BLaER1 treated with 17β-estradiol and CSF1 and Interleukin-3, amounts not matched to agents 10 nM and 100 nM (cell line): ENCODE measurements at regions not wholly inside any gene's neighbourhood (a gene's known extent, or its start where the extent isn't known, plus 50 kb on each side); places are given as distances from the start of the nearest gene placed in this dataset.
A peak's percentile ranks its signal among the peaks of the same experiment; 100 is the strongest.

ENCODE experiments used
- H3K27ac ChIP-seq, 11 experiments: shearing (Covaris generic); formaldehyde crosslinking; 2 replicates each; pipeline ENCODE4 v1.8.1; 2022
- H3K27me3 ChIP-seq, 11 experiments: shearing (Covaris generic); formaldehyde crosslinking; 2 replicates each; pipeline ENCODE4 v1.8.1; 2022
- H3K36me3 ChIP-seq, 11 experiments: shearing (Covaris generic); formaldehyde crosslinking; 2 replicates each; pipeline ENCODE4 v1.8.1; 2022
- H3K4me1 ChIP-seq, 10 experiments: shearing (Covaris generic); formaldehyde crosslinking; 2 replicates each; pipeline ENCODE4 v1.8.1; 2022
- H3K4me2 ChIP-seq, 11 experiments: shearing (Covaris generic); formaldehyde crosslinking; 2 replicates each; pipeline ENCODE4 v1.8.1; 2022
- H3K4me3 ChIP-seq, 10 experiments: shearing (Covaris generic); formaldehyde crosslinking; 2 replicates each; pipeline ENCODE4 v1.8.1; 2022
- H3K9ac ChIP-seq, 11 experiments: shearing (Covaris generic); formaldehyde crosslinking; 2 replicates each; pipeline ENCODE4 v1.8.1; 2022
- H3K9me3 ChIP-seq, 11 experiments: shearing (Covaris generic); formaldehyde crosslinking; replicated peaks in 1 of 11; 2 replicates each; pipeline ENCODE4 v1.8.1; 2022
- H4K20me1 ChIP-seq, 11 experiments: shearing (Covaris generic); formaldehyde crosslinking; 2 replicates each; pipeline ENCODE4 v1.8.1; 2022
- Cebpa-rat ChIP-seq, 11 experiments: shearing (Covaris generic); IDR thresholded peaks; 2 replicates each; pipeline ENCODE4 v1.8.1; 2022

DNA sequence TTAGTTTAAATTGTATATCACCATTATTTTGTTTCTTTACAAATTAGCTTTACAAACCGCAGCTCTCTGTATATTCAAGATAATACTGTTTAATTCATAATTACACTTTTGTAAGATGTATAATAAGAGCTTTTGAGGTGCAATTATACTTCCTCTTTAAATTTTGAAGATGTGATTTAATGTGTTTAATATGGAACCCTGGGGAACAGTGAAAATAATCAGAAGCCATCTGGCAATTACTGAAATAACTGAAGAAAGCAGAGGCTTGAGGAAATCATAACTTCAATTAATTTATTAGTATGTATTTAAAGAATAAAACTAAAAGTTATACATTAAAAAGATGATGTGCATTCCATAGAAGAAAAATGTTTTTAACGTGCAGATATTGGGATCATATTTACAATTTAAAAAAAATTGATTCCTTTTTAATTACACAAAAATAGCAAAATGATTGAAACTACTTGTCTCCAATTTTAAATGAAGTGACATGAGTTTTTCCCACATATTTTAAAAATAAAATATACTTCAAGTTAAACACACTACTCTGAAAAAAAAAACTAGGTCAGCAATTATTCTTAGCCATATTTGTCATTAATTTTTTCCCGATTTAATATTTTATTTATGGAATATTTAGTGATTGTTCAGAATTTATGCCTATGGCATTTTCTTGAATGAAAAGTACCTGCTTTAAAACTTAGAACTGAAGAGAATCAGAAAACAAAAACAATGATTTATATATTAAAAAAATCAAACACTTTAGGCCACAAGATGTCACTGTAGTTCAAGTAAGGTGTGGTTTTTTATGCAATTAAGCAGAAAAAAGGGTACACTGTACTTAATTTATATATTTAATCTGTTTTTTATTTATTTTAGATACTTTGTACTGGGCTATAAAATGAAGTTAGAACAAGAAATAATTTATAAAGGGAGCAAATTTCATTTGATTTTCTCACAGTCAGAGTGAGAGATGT lies 942.7 kb upstream of the NDST4 start:
- Histone ChIP-seq H3K27me3 (no peaks in the 10 kb centered on the region), H4K20me1 (no peaks in the 10 kb centered on the region), H3K4me1 (no peaks in the 10 kb centered on the region), H3K4me2 (no peak overlapping the region), H3K9ac (no peak overlapping the region), H3K4me3 (no peak overlapping the region), H3K9me3 (peaks cover 0 to 6% (median 0%) of the 10 kb centered on the region in 11 experiments; a peak in 1 of 22 replicates), H3K27ac (no peak overlapping the region), H3K36me3 (no peaks in the 10 kb centered on the region)
- no peak for TF ChIP-seq Cebpa-rat (IDR thresholded peaks at IDR 0.05)

DNA sequence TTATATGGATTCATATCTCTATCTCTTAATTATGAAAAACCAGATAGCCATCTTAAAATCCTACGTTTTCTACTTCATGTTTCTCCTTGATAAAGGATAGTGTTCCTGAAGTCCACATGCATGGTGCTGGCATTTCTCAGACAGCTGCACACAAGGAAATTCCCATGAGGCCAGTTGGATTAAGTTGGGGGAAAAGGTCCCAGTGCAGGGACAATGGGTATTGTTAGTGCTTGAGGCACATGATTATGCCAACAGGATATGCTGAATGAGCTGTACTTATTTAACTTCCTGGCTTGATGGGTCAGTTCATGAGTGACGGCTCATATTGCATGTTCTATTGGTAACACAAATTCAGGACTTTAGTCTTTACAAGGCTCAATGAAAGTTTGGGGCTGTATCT lies 913.9 kb upstream of the NDST4 start:
- no peak overlapping the region for H3K27ac ChIP-seq
- H3K4me1 ChIP-seq: no peaks in the 10 kb centered on the region
- no peak overlapping the region for H3K4me3 ChIP-seq
- 0 out of 22 replicates have a peak, but pooled peaks cover 0 to 6% (median 0%) of the 10 kb centered on the region in 11 experiments for H3K9me3 ChIP-seq
- no peaks in the 10 kb centered on the region for H3K36me3 ChIP-seq
- H4K20me1 ChIP-seq: no peaks in the 10 kb centered on the region
- H3K4me2 ChIP-seq: no peak overlapping the region
- H3K27me3 ChIP-seq: no peaks in the 10 kb centered on the region
- no peak overlapping the region for H3K9ac ChIP-seq
- no peak for TF ChIP-seq Cebpa-rat (IDR thresholded peaks at IDR 0.05)

DNA sequence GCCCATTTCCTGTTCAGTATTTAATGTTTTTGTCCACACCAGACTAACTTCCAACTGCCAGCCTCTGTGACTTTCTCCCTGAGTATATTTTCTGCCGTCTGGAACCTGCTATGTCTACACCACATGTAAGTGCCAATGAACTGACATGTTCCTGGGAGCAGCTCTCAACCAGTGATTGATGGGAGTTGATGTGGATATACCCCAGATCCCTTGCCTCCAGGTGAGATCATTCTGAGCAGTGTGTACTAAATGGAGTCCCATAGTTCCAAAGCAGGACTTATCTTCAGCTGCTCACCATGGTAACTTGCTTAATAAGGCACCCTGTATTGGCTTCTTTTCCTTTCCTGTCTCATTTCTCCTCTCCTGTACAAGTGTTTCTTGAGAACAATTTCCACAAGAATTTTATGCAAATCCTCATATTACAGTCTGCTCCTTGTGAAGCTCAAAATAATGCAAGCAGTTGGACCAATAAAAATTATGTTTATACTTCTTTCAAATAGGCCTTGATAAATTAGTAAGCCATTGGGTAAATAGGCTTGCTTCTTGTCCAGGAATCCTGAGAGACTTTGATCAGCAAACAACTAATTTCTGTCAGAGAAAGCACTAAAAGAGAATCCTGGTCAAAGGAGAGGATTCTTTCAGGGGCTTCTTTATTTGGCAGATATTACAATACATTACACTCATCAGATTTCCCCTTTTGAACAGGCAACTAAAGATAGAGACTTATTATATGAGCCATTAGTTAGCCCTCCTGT lies 911.7 kb upstream of the NDST4 start:
- no peaks in the 10 kb centered on the region for H3K4me1 ChIP-seq
- no peak overlapping the region for H3K27ac ChIP-seq
- no peaks in the 10 kb centered on the region for H4K20me1 ChIP-seq
- peaks cover 6 to 25% (median 15%) of the 10 kb centered on the region in 11 experiments for H3K9me3 ChIP-seq
- H3K27me3 ChIP-seq: no peaks in the 10 kb centered on the region
- TF ChIP-seq Cebpa-rat (IDR thresholded peaks at IDR 0.05): no peak
- H3K4me2 ChIP-seq: no peak overlapping the region
- no peak overlapping the region for H3K4me3 ChIP-seq
- H3K36me3 ChIP-seq: no peaks in the 10 kb centered on the region
- H3K9ac ChIP-seq: no peak overlapping the region

- no peaks in the 10 kb centered on the region for H3K27me3 ChIP-seq
- H3K4me2 ChIP-seq: no peak overlapping the region
- H3K36me3 ChIP-seq: no peaks in the 10 kb centered on the region
- no peaks in the 10 kb centered on the region for H4K20me1 ChIP-seq
- H3K4me3 ChIP-seq: no peak overlapping the region
- H3K9ac ChIP-seq: no peak overlapping the region
- no peak overlapping the region for H3K27ac ChIP-seq
- no peak for TF ChIP-seq Cebpa-rat (IDR thresholded peaks at IDR 0.05)
- H3K4me1 ChIP-seq: no peaks in the 10 kb centered on the region
- peaks cover 26 to 46% (median 36%) of the 10 kb centered on the region in 11 experiments for H3K9me3 ChIP-seq
Observed at GRCh38 chr4:116023049-116023448, 909.6 kb upstream of the NDST4 start.

DNA sequence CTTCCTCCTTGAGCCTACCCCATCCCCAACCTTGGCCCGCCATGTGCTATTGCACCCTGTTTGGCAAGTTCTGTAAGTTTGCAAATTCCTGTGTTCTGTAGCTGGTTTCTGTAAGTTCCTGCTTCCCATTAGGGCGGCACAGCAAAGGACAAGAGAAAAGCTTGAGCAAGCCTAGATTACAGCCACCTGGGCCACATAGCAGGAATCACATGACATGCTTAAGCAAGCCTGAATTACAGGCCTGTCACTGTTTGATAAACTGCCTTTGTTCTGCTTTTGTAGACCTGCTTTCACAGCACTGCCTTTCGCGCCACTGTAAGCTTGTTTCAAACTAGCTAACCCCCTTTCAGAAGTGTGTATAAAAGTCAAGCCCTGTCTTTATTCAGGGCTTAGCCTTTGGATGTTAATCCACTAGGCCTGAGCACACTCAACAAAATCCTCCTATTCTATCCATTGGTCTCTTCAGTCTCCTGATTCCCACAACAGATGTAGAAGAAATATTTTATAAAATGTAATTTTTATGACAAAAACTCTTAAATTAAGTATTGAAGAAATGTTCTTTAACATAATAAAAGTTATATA lies 906.8 kb upstream of the NDST4 start:
- H3K27ac ChIP-seq: no peak overlapping the region
- no peaks in the 10 kb centered on the region for H4K20me1 ChIP-seq
- H3K36me3 ChIP-seq: peaks cover 0 to 4% (median 0%) of the 10 kb centered on the region in 11 experiments; a peak in 2 of 22 replicates
- peaks cover 0 to 17% (median 7%) of the 10 kb centered on the region in 10 experiments; a peak in 10 of 20 replicates for H3K4me1 ChIP-seq
- peaks cover 55 to 74% (median 64%) of the 10 kb centered on the region in 11 experiments for H3K9me3 ChIP-seq
- H3K27me3 ChIP-seq: no peaks in the 10 kb centered on the region
- TF ChIP-seq Cebpa-rat (IDR thresholded peaks at IDR 0.05): no peak
- no peak overlapping the region for H3K4me3 ChIP-seq
- no peak overlapping the region for H3K9ac ChIP-seq
- H3K4me2 ChIP-seq: no peak overlapping the region

- no peaks in the 10 kb centered on the region for H3K27me3 ChIP-seq
- no peaks in the 10 kb centered on the region for H4K20me1 ChIP-seq
- no peak overlapping the region for H3K4me2 ChIP-seq
- H3K4me3 ChIP-seq: no peak overlapping the region
- peaks cover 68 to 88% (median 76%) of the 10 kb centered on the region in 11 experiments for H3K9me3 ChIP-seq
- H3K4me1 ChIP-seq: peaks cover 0 to 17% (median 7%) of the 10 kb centered on the region in 10 experiments; a peak in 10 of 20 replicates
- H3K27ac ChIP-seq: no peak overlapping the region
- H3K9ac ChIP-seq: no peak overlapping the region
- H3K36me3 ChIP-seq: peaks cover 0 to 4% (median 0%) of the 10 kb centered on the region in 11 experiments; a peak in 2 of 22 replicates
- TF ChIP-seq Cebpa-rat (IDR thresholded peaks at IDR 0.05): no peak
Observed at GRCh38 chr4:116018831-116019230, 905.4 kb upstream of the NDST4 start.

GRCh38 chr4:116016201-116016600 lies 902.8 kb upstream of the NDST4 start:
- Histone ChIP-seq H3K4me3 (peak overlapping the region in 2 of 10 experiments; percentile 19 to 21; a peak in 2 of 20 replicates), H3K27me3 (no peaks in the 10 kb centered on the region), H3K4me1 (peaks cover 0 to 17% (median 7%) of the 10 kb centered on the region in 10 experiments; a peak in 10 of 20 replicates), H3K27ac (peak overlapping the region in 9 of 11 experiments; percentile 5 to 81 (median 76); a peak in 17 of 22 replicates), H3K9ac (peak overlapping the region in 6 of 11 experiments; percentile 49 to 65 (median 58); a peak in 9 of 22 replicates), H3K4me2 (peak overlapping the region in 7 of 11 experiments; percentile 20 to 59 (median 38); a peak in 11 of 22 replicates), H3K36me3 (peaks cover 0 to 4% (median 0%) of the 10 kb centered on the region in 11 experiments; a peak in 2 of 22 replicates), H3K9me3 (peaks cover 71 to 88% (median 83%) of the 10 kb centered on the region in 11 experiments), H4K20me1 (no peaks in the 10 kb centered on the region)
- TF ChIP-seq Cebpa-rat (IDR thresholded peaks at IDR 0.05): peak in 6 of 11 experiments; percentile 20 to 70 (median 54); a peak in 7 of 22 replicates

DNA sequence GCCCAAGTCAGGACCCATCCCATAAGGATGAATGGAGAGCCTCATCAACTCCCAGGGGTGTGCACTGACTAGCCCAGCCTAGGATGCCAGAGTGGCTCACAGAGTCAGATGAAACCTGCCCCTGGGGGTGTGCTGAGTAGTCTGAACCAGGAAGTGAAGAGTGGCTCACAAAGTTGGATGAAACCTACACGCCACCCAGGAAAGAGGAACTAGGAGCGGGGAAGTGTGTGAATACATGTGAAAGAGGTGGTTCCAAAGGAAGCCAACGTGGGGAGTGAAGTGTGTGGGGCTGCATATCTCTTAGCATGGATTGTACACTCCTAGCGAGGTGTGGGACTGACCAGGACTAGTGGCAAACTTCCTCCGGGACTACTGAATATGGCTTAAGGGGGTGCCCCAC lies 902.1 kb upstream of the NDST4 start:
- Histone ChIP-seq H3K9ac (peak overlapping the region in 3 of 11 experiments; percentile 18 to 55 (median 32); a peak in 7 of 22 replicates), H3K4me1 (peaks cover 0 to 17% (median 7%) of the 10 kb centered on the region in 10 experiments; a peak in 10 of 20 replicates), H3K27ac (peak overlapping the region in 8 of 11 experiments; percentile 43 to 81 (median 76); a peak in 16 of 22 replicates), H3K4me2 (peak overlapping the region in 1 of 11 experiments; percentile 54; a peak in 1 of 22 replicates), H3K27me3 (no peaks in the 10 kb centered on the region), H3K9me3 (peaks cover 67 to 82% (median 78%) of the 10 kb centered on the region in 11 experiments), H3K36me3 (peaks cover 0 to 4% (median 0%) of the 10 kb centered on the region in 11 experiments; a peak in 2 of 22 replicates), H3K4me3 (peak overlapping the region in 3 of 10 experiments; percentile 19 to 33 (median 21); a peak in 3 of 20 replicates), H4K20me1 (no peaks in the 10 kb centered on the region)
- no peak for TF ChIP-seq Cebpa-rat (IDR thresholded peaks at IDR 0.05)
